CD4-positive, alpha-beta T cell treated with Interleukin-17A for 1 hour (primary cell): ENCODE measurements at regions not wholly inside any gene's neighbourhood (a gene's known extent, or its start where the extent isn't known, plus 50 kb on each side); places are given as distances from the start of the nearest gene placed in this dataset.
"Not testable (repeated sequence)": the region's sequence is repeated elsewhere in the genome, so short reads cannot be mapped to it uniquely, and the experiment has no call there.

Source experiments
- DNase-seq: peaks from one replicate; pipeline ENCODE4 v3.0.0-alpha.2; 2020

GRCh38 chr3:27629366-27629765, 92.8 kb downstream of the EOMES start:
- DNase-seq: no peak

- peak; percentile 26 for DNase-seq
These were observed 93.9 kb downstream of the EOMES start for GRCh38 chr3:27628026-27628750.

- no peak for DNase-seq
These were observed 95.5 kb downstream of the EOMES start for GRCh38 chr3:27626596-27627118.

GRCh38 chr3:27625864-27626263, 96.3 kb downstream of the EOMES start:
- DNase-seq: no peak

GRCh38 chr3:27623085-27623753, 98.9 kb downstream of the EOMES start:
- no peak for DNase-seq

- DNase-seq: no peak
These were observed 104.6 kb downstream of the EOMES start for GRCh38 chr3:27617552-27617951.

GRCh38 chr3:27616031-27616430, 106.1 kb downstream of the EOMES start:
- no peak for DNase-seq

GRCh38 chr3:27615555-27615954, 106.6 kb downstream of the EOMES start:
- no peak for DNase-seq

- no peak for DNase-seq
These were observed 107.5 kb downstream of the EOMES start for GRCh38 chr3:27614592-27614991.

GRCh38 chr3:27613846-27614500, 108.2 kb downstream of the EOMES start:
- no peak for DNase-seq

GRCh38 chr3:27610800-27611525, 111.2 kb downstream of the EOMES start:
- DNase-seq: no peak

GRCh38 chr3:27607370-27607769, 114.8 kb downstream of the EOMES start:
- no peak for DNase-seq

GRCh38 chr3:27606537-27606936, 115.6 kb downstream of the EOMES start:
- DNase-seq: no peak

GRCh38 chr3:27601311-27601710, 117.1 kb upstream of the SLC4A7 start:
- not testable (repeated sequence) for DNase-seq

- not testable (repeated sequence) for DNase-seq
These were observed 115.6 kb upstream of the SLC4A7 start for GRCh38 chr3:27599741-27600140.

GRCh38 chr3:27596921-27597320, 112.7 kb upstream of the SLC4A7 start:
- no peak for DNase-seq

GRCh38 chr3:27596334-27596841, 112.2 kb upstream of the SLC4A7 start:
- DNase-seq: peak; percentile 14

GRCh38 chr3:27594096-27594690, 110.0 kb upstream of the SLC4A7 start:
- DNase-seq: no peak

- DNase-seq: no peak
These were observed 109.0 kb upstream of the SLC4A7 start for GRCh38 chr3:27593173-27593572.

GRCh38 chr3:27591312-27592210, 107.4 kb upstream of the SLC4A7 start:
- DNase-seq: peak; percentile 39
